IPS DF 6.9 (cell line): ENCODE measurements at regions not wholly inside any gene's neighbourhood (a gene's known extent, or its start where the extent isn't known, plus 50 kb on each side); places are given as distances from the start of the nearest gene placed in this dataset.

ENCODE experiments used
- DNase-seq: peaks from one replicate; pipeline ENCODE4 v3.0.0-alpha.2; 2013; ENCODE audit warnings: low read depth, low spot score
- H3K27ac ChIP-seq: one replicate; pipeline ENCODE4 v1.5.1; 2013; ENCODE audit warnings: low read length, control low read depth
- H3K27me3 ChIP-seq: 2 replicates; pipeline ENCODE4 v1.6.1; 2013; ENCODE audit warnings: mild to moderate bottlenecking, low read length; ENCODE audit not compliant: control insufficient read depth, insufficient read depth
- H3K36me3 ChIP-seq: 2 replicates; pipeline ENCODE4 v1.6.1; 2013; ENCODE audit warnings: low read length; ENCODE audit not compliant: control insufficient read depth, insufficient read depth
- H3K4me1 ChIP-seq: 2 replicates; pipeline ENCODE4 v1.6.1; 2013; ENCODE audit warnings: low read length; ENCODE audit not compliant: control insufficient read depth, insufficient read depth
- H3K4me3 ChIP-seq: 2 replicates; pipeline ENCODE4 v1.5.1; 2013; ENCODE audit warnings: mild to moderate bottlenecking, low read length
- H3K9me3 ChIP-seq: 2 replicates; pipeline ENCODE4 v1.6.1; 2013; ENCODE audit warnings: low read length, inconsistent platforms; ENCODE audit not compliant: control insufficient read depth, insufficient read depth
- WGBS: extraction: QIAGEN DNeasy Blood & Tissue Kit; methylation state at CpG from one replicate; pipeline ENCODE4 v1.1.7; 2013; ENCODE audit warnings: mixed read lengths, missing lambda C conversion rate; ENCODE audit not compliant: insufficient read length, insufficient coverage; 5-methylcytosine and 5-hydroxymethylcytosine counted together

DNA sequence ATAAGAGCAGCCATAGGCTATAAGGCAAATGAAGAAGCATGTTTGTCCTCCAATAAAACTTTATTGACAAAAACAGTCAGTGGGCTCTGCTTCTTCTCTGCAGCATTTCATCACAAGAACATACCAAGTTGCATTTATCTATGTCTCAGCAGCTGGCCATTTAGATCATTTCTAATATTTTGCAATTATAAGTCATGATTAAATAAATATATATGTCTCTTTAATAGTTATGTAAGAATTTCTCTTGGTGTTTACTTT lies 153.5 kb downstream of the RFC3 start:
- DNase-seq = no peak
- Histone ChIP-seq H3K9me3 (no peaks in the 10 kb centered on the region), H3K36me3 (no peaks in the 10 kb centered on the region), H3K4me3 (no peak overlapping the region), H3K27me3 (no peaks in the 10 kb centered on the region), H3K4me1 (no peaks in the 10 kb centered on the region), H3K27ac (no peak overlapping the region)

DNA sequence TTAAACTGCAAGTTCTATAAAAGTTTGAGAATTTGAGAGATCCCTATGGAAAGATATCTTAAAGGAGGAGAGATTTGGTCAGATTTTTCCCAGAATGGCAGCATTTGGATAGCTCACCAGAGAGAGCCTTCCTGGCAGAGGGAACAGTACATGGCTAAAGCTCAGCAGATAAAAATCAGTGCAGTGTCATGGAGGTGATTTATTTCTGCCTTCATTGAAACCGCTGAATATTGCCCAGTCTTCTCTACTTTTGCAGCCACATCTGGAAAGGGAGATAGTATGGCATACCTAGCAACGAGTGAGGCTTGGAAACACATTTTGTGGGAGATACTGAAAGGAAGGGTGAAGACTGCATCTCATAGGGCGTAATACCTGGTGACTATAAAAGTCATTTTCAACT lies 155.2 kb downstream of the RFC3 start:
- no peak for DNase-seq
- no peaks in the 10 kb centered on the region for H3K9me3 ChIP-seq
- no peaks in the 10 kb centered on the region for H3K27me3 ChIP-seq
- no peaks in the 10 kb centered on the region for H3K36me3 ChIP-seq
- H3K4me1 ChIP-seq = no peaks in the 10 kb centered on the region
- WGBS = no CpG with 5 or more reads among the region's 3 CpGs
- no peak overlapping the region for H3K4me3 ChIP-seq
- H3K27ac ChIP-seq = no peak overlapping the region

DNA sequence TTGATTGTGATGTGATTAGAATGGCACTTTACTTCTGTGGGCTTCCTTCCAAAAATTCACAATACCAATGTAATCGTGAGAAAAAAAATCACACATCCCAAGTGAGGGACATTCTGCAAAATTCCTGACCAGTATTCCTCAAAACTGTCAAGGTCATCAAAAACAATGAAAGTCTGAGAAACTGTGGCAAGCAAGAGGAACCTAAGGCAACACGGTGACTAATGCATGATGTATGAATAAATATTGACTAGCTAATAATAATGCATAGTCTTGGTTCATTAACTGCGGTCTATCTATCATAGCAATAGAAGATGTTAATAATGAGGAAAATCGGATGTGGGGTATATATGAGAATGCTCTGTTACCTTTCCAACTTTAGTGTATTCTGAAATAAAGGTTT lies 159.0 kb downstream of the RFC3 start:
- no CpG with 5 or more reads among the region's 4 CpGs for WGBS
- no peaks in the 10 kb centered on the region for H3K9me3 ChIP-seq

DNA sequence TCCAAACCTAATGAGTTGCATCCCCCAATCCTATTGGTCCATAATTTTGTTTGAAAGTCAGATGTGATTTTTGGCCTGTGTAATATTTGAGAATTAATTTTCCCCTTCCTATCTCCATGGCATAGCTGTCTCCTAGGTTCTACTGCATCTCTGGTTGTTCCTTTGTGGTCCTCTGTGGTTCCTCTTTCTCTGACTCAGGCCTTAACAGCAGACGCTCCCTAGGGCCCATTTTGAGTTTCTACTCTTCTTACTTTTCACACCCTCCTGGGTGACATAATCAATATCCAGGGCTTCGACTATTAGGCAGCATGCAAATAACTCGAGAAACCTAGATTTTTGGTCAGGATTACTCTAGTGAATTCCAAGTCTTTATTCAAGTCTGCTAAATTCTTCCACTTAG lies 160.7 kb downstream of the RFC3 start:
- DNase-seq = no peak
- Histone ChIP-seq H3K4me1 (no peaks in the 10 kb centered on the region), H3K27ac (no peak overlapping the region), H3K36me3 (no peaks in the 10 kb centered on the region), H3K9me3 (no peaks in the 10 kb centered on the region), H3K27me3 (no peaks in the 10 kb centered on the region), H3K4me3 (no peak overlapping the region)
- WGBS = no CpG with 5 or more reads among the region's 3 CpGs

More for the DNA sequence above, 159.0 kb downstream of the RFC3 start:
- DNase-seq = no peak
- H3K36me3 ChIP-seq = no peaks in the 10 kb centered on the region
- no peaks in the 10 kb centered on the region for H3K27me3 ChIP-seq
- no peaks in the 10 kb centered on the region for H3K4me1 ChIP-seq
- H3K4me3 ChIP-seq = no peak overlapping the region
- H3K27ac ChIP-seq = no peak overlapping the region

DNA sequence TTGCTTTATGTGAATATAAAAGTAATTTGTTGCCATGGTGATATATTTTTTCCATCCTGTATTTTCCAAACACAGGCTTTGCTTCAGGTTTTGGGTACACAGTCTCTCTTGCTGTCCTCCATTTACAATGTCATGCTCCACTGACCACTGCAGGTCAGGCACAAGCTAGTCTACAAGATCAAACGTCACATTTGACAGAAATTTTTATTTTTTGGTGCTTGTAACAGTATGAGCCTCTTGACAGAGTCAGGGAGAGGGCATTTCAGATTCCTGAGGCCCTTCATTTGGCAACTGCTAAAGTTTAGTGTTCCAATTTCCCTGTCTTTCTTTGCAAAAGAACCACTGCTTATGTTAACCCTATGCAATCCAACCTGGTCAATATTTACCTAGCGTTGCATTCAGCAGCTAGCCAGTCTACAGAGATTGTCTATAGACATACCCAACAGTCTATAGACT lies 175.0 kb downstream of the RFC3 start:
- Histone ChIP-seq H3K9me3 (no peaks in the 10 kb centered on the region), H3K36me3 (no peaks in the 10 kb centered on the region), H3K27ac (no peak overlapping the region), H3K4me1 (no peaks in the 10 kb centered on the region), H3K4me3 (no peak overlapping the region), H3K27me3 (no peaks in the 10 kb centered on the region)
- no peak for DNase-seq
- WGBS = no CpG with 5 or more reads among the region's 2 CpGs

DNA sequence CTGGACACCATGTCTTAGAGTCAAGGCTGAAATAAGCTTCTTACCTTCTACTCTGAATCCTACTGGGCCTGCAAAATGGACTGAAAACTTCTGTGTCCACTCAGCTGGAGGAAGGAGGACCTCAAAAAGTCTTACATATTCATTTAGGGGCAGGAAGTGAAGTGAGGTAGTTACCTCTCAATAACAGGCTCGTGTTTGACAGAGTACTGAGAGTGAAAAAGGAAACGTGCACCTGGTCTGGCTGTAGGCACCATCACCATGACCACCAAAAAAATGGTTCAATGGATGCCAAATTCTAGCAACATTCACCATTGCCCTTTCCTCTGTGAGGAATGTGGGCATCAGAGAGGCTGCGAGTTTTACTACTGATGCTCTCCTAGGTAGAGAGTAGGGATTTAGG lies 176.2 kb downstream of the RFC3 start:
- WGBS = no CpG with 5 or more reads among the region's 3 CpGs
- Histone ChIP-seq H3K9me3 (no peaks in the 10 kb centered on the region), H3K27me3 (no peaks in the 10 kb centered on the region), H3K27ac (no peak overlapping the region), H3K4me3 (no peak overlapping the region), H3K4me1 (no peaks in the 10 kb centered on the region), H3K36me3 (no peaks in the 10 kb centered on the region)
- DNase-seq = no peak

DNA sequence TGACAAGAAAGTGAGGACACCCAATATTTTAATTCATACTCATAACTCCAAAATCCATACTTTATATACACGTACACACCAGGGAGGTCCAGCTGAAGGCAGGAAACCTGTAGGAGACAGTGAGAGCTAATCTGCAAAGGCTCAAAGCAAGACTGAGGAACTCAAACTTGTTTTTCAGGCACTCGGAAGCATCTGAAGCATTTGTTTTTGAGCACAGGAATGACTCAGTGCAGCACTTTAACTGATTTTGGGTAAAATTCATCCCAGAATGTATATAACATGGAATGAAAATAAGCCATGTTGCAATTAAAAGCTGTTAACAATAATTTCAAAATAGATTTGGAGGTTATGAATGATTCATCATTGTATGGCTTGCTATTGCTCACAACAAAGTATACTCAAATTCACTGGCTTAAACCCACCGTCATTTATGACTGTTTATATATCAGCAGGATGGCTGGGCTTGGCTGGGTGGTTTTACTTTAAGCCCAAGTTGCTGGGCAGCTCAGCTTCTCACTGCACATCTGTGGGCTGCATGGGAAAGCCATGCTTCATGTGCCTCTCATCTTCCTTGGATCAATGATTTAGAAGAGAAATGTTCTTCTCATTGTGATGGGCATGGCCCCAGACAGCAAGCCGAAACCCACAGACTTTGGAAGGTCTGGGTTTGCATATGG lies 177.0 kb downstream of the RFC3 start:
- WGBS = no CpG with 5 or more reads among the region's 4 CpGs

DNA sequence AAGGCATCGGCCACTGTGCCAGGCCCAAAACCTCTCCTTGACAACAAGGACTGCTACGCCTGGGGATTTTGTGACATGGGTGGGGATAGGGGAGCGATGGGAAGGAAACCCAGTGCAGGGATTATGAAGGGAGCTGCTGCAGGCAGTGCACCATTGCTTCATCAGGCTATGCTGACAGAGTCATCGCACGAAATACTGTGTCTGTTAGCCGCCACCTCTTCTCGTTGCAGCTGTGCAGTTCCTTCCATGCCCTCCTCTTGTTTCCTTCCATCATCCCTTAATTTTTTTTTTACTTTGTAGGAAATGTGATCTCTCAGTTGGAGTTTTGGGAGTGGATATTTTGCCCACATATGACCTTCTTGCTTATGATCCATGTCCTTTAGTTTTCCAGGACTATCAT lies 178.7 kb downstream of the RFC3 start:
- Histone ChIP-seq H3K27ac (no peak overlapping the region), H3K4me3 (no peak overlapping the region), H3K27me3 (no peaks in the 10 kb centered on the region), H3K4me1 (no peaks in the 10 kb centered on the region), H3K9me3 (no peaks in the 10 kb centered on the region), H3K36me3 (no peaks in the 10 kb centered on the region)
- DNase-seq = no peak
- WGBS = no CpG with 5 or more reads among the region's 7 CpGs

More for the DNA sequence above, 177.0 kb downstream of the RFC3 start:
- no peaks in the 10 kb centered on the region for H3K4me1 ChIP-seq
- H3K27me3 ChIP-seq = no peaks in the 10 kb centered on the region
- H3K27ac ChIP-seq = no peak overlapping the region
- DNase-seq = no peak
- no peaks in the 10 kb centered on the region for H3K9me3 ChIP-seq
- H3K36me3 ChIP-seq = no peaks in the 10 kb centered on the region
- no peak overlapping the region for H3K4me3 ChIP-seq

DNA sequence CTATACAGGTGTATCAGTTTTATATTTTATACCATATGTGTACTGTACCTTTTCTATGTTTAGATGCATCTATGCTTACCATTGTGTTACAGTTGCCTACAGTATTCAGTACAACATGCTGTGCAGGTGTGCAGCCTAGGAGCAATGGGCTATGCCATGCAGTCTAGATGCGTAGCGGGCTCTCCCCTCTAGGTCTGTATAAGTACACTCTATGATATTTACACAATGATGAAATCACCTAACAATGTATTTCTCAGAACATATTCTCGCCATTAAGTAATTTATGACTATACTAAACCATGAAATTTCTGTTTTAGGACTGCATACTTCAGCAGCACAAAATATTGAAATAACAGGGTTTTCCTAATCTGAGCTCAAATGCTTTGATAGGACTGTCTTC lies 179.6 kb downstream of the RFC3 start:
- WGBS = no CpG with 5 or more reads among the region's 3 CpGs
- Histone ChIP-seq H3K27ac (no peak overlapping the region), H3K36me3 (no peaks in the 10 kb centered on the region), H3K4me3 (no peak overlapping the region), H3K4me1 (no peaks in the 10 kb centered on the region), H3K27me3 (no peaks in the 10 kb centered on the region), H3K9me3 (no peaks in the 10 kb centered on the region)
- DNase-seq = no peak

DNA sequence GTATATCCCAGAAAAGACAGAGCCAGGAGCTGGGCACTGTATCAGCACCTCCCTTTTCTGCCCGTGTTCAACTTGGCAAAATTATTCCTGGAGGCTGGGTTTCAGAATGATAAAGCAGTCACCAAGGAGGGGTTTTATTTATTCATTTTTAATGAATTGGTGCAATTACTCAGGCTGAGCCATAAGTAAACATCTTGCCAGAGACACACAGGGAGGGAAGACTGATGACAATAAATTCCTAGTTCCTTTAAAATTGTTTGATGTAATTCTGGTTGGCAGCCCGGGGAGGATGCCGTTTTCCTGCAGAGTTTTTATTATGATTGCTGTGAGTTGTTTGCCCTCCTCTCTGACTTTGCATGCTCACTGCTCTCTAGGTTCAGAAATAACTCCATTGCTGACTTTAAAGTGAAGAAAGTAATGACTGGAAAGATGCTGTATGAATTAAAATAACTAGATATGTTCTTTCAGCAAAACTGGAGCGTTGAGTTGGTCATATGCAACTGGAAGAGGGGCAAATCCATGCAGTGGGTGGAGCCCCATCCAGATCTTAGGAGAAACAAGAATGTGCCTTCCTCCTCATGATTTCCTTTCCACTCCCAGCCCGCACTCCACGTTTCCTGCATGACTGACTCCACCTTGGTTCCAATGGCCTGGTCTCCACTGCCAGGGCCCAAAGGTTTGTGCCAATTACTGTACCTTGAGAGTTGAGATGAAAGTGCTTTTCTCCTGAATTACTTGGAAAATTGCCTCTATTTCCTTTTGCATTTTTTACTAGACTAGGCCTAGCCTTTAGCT lies 182.1 kb downstream of the RFC3 start:
- H3K4me1 ChIP-seq = no peaks in the 10 kb centered on the region
- no peaks in the 10 kb centered on the region for H3K27me3 ChIP-seq
- WGBS = no CpG with 5 or more reads among the region's 6 CpGs
- H3K27ac ChIP-seq = no peak overlapping the region
- H3K36me3 ChIP-seq = no peaks in the 10 kb centered on the region
- DNase-seq = no peak
- no peak overlapping the region for H3K4me3 ChIP-seq
- no peaks in the 10 kb centered on the region for H3K9me3 ChIP-seq

DNA sequence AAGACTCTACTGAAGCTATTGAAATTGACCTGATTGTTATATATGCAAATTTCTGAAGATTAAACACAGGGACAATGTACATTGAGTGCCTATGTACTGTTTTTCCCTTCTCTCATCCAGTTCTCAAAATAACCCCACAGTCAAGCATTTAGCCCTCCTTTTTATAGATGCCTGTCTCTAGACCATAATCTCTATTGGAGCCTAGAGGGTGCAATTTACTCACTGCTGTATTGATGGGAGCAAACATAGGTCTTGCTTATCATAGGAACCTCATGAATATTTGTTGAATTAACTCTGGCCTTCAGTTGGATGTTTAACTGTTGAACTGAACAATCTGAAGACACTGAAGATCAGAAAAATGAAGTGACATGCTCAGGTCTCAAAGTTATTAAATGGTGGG lies 183.0 kb downstream of the RFC3 start:
- H3K27ac ChIP-seq = no peak overlapping the region

More for the DNA sequence above, 183.0 kb downstream of the RFC3 start:
- Histone ChIP-seq H3K27me3 (no peaks in the 10 kb centered on the region), H3K9me3 (no peaks in the 10 kb centered on the region), H3K4me3 (no peak overlapping the region), H3K36me3 (no peaks in the 10 kb centered on the region), H3K4me1 (no peaks in the 10 kb centered on the region)
- DNase-seq = no peak
